AG04450 (cell line): ENCODE measurements at regions not wholly inside any gene's neighbourhood (a gene's known extent, or its start where the extent isn't known, plus 50 kb on each side); places are given as distances from the start of the nearest gene placed in this dataset.

Source experiments
- CTCF ChIA-PET: fragments of 300-600, 350-600 bp; formaldehyde crosslinking; extraction: SDS; loops from one replicate; lab custom pipeline; 2022; ENCODE audit warnings: antibody characterized with exemption, inconsistent platforms; lab: Charles Lee
- POLR2A ChIA-PET: fragments of 350-600 bp; formaldehyde crosslinking; extraction: SDS; loops from one replicate; lab custom pipeline; 2021; ENCODE audit warnings: antibody characterized with exemption, inconsistent platforms; lab: Yijun Ruan, JAX
- DNase-seq: peaks from one replicate; pipeline ENCODE4 v3.0.0-alpha.2; 2011; ENCODE audit warnings: low read depth, low spot score
- H3K27ac ChIP-seq: one replicate; pipeline ENCODE4 v1.5.1; 2012; ENCODE audit warnings: low read depth, low read length, control low read depth
- H3K27me3 ChIP-seq: one replicate; pipeline ENCODE4 v1.6.0; 2012; ENCODE audit warnings: low read length; ENCODE audit not compliant: control insufficient read depth, insufficient read depth
- H3K4me3 ChIP-seq: 2 replicates; pipeline ENCODE4 v1.5.1; 2011; ENCODE audit warnings: mild to moderate bottlenecking, low read depth, low read length, control low read depth
- H3K9me3 ChIP-seq: 2 replicates; pipeline ENCODE4 v1.5.1; 2012; ENCODE audit warnings: low read length; ENCODE audit not compliant: control insufficient read depth, insufficient read depth
- TF ChIP-seq, protein P1 (sequence below): IDR thresholded peaks from 2 replicates; pipeline ENCODE4 v1.5.1; 2011; ENCODE audit warnings: low read depth, low read length, control low read depth, inconsistent platforms

DNA sequence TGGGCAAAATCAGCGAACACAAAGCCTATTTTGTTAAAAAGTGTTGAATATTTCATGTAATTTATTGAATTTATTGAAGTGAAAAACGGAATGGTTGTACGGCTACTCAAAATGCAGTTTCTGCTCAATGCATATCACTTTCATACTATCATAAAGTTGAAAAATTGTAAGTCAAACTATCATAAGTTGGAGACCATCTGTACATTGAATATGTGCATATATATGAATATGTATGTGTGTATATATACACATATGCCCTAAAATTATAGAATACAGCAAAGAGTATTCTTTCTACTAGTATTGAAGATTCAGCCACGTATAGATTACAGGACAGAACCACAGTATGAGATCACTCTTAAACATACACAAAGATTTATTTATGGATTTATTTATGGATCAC lies 499.0 kb upstream of the SULF2 start:
- Histone ChIP-seq H3K27me3 (no peaks in the 10 kb centered on the region), H3K27ac (no peak overlapping the region), H3K9me3 (peaks cover 5% of the 10 kb centered on the region; the same call in 1 of the 2 replicates), H3K4me3 (no peak overlapping the region)
- TF ChIP-seq, protein P1, sequence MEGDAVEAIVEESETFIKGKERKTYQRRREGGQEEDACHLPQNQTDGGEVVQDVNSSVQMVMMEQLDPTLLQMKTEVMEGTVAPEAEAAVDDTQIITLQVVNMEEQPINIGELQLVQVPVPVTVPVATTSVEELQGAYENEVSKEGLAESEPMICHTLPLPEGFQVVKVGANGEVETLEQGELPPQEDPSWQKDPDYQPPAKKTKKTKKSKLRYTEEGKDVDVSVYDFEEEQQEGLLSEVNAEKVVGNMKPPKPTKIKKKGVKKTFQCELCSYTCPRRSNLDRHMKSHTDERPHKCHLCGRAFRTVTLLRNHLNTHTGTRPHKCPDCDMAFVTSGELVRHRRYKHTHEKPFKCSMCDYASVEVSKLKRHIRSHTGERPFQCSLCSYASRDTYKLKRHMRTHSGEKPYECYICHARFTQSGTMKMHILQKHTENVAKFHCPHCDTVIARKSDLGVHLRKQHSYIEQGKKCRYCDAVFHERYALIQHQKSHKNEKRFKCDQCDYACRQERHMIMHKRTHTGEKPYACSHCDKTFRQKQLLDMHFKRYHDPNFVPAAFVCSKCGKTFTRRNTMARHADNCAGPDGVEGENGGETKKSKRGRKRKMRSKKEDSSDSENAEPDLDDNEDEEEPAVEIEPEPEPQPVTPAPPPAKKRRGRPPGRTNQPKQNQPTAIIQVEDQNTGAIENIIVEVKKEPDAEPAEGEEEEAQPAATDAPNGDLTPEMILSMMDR: no peak
- no peak for DNase-seq
- ChIA-PET POLR2A (interaction anchor here (0.9 kb wide), 1 partner anchor 10 kb away, joined by 3 read pairs; no protein-coding TSS in a partner anchor), CTCF (no interaction called here)

- TF ChIP-seq, protein P1: no peak
- ChIA-PET CTCF (no interaction called here), POLR2A (interaction anchor here (0.9 kb wide), 1 partner anchor 10 kb away, joined by 3 read pairs; no protein-coding TSS in a partner anchor)
- Histone ChIP-seq H3K4me3 (no peak overlapping the region), H3K9me3 (peaks cover 5% of the 10 kb centered on the region; the same call in 1 of the 2 replicates), H3K27me3 (no peaks in the 10 kb centered on the region), H3K27ac (peak overlapping the region; percentile 31)
- DNase-seq: peak; percentile 48
Measured at GRCh38 chr20:48283470-48284110, 498.3 kb upstream of the SULF2 start.

DNA sequence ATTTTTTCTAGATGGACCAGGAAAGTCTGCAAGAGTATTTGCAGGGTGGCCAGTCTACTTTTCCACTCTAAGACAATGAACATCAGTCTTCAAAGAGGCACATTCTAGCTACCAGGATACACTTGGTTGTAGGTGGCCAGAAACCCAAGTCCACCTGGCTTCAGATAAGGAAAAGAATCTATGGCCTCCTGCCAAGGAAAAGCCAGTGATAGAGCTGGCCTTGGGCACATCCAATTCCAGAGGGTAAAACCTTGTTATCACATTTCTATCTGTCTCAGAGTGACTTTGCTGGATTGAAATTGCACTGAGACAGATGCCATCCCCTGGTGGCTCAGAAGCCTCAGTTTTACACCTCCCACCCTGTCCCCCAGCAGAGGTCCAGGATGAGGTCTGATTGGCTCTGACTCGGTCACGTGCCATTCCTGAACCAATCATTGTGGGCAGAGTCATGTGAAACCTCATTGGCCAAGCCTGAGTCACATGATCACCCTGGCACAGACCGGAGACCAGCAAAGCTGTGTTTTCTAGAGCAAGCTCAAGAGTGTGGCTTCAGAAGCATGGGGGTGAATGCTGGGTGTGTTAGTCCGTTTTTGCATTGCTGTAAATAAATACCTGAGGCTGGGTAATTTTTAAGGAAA lies 497.4 kb upstream of the SULF2 start:
- H3K4me3 ChIP-seq: no peak overlapping the region
- H3K9me3 ChIP-seq: peaks cover 5% of the 10 kb centered on the region; the same call in 1 of the 2 replicates
- no peak overlapping the region for H3K27ac ChIP-seq
- DNase-seq: no peak
- ChIA-PET POLR2A (no interaction called here), CTCF (no interaction called here)
- TF ChIP-seq, protein P1: no peak
- H3K27me3 ChIP-seq: no peaks in the 10 kb centered on the region

DNA sequence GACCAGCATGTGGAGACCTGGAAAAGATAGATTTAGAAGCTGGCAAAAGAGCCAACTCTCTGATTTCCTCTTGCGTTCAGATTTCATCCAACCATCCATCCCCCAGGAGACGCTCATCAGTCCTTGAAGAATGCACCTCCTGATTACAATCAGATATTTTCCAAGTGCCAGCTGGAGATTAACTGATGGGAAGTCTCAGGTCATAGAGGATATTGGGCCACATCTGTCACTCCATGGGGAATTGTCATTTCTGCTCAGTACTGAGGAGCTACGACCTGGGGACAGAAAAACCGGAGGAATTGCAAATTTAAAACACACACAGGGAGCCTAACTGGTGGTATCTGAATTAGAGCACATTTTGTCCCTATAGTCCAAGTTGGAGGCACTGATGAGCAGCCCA lies 496.2 kb upstream of the SULF2 start:
- TF ChIP-seq, protein P1: no peak
- POLR2A ChIA-PET: no interaction called here
- CTCF ChIA-PET: no interaction called here

GRCh38 chr20:48278961-48279481 lies 493.7 kb upstream of the SULF2 start:
- POLR2A ChIA-PET: no interaction called here
- Histone ChIP-seq H3K4me3 (no peak overlapping the region), H3K27me3 (no peaks in the 10 kb centered on the region), H3K9me3 (peaks cover 5% of the 10 kb centered on the region; the same call in 1 of the 2 replicates), H3K27ac (no peak overlapping the region)
- TF ChIP-seq, protein P1: no peak
- no peak for DNase-seq
- CTCF ChIA-PET: no interaction called here

More for the DNA sequence above, 496.2 kb upstream of the SULF2 start:
- DNase-seq: no peak
- Histone ChIP-seq H3K4me3 (no peak overlapping the region), H3K9me3 (peaks cover 5% of the 10 kb centered on the region; the same call in 1 of the 2 replicates), H3K27ac (no peak overlapping the region), H3K27me3 (no peaks in the 10 kb centered on the region)
